H1 (cell line): ENCODE measurements at regions not wholly inside any gene's neighbourhood (a gene's known extent, or its start where the extent isn't known, plus 50 kb on each side); places are given as distances from the start of the nearest gene placed in this dataset.

ENCODE experiments used
- CTCF ChIA-PET: fragments of 300-600 bp; sonication (Branson Sonifier 250); formaldehyde crosslinking; loops from one replicate; lab custom pipeline; 2021; ENCODE audit not compliant: partially characterized antibody; lab: Charles Lee
- POLR2A ChIA-PET: fragments of 300-600 bp; sonication (Branson Sonifier 250); formaldehyde crosslinking; loops from one replicate; lab custom pipeline; 2021; ENCODE audit warnings: inconsistent platforms; ENCODE audit not compliant: partially characterized antibody; lab: Charles Lee
- DNase-seq, 2 experiments: peaks; one replicate each; pipeline versions ENCODE4 v3.0.0 to v3.0.0-alpha.2; 2010 to 2022; ENCODE audit warnings: low spot score in 2 of 2, low read depth in 1 of 2, mixed read lengths in 1 of 2
- FAIRE-seq: peaks from 2 replicates; lab custom pipeline; 2011; peaks lifted over from hg19 to GRCh38; lab: Jason Lieb, UNC
- H2AFZ ChIP-seq: 2 replicates; pipeline ENCODE4 v1.8.1; 2012; ENCODE audit warnings: low read length, inconsistent platforms
- H2AK5ac ChIP-seq: 2 replicates; pipeline ENCODE4 v1.6.1; 2013; ENCODE audit warnings: low read depth, low read length
- H2BK120ac ChIP-seq: replicated peaks from 2 replicates; pipeline ENCODE3; 2013; ENCODE audit warnings: low read depth, low read length, inconsistent platforms
- H2BK12ac ChIP-seq: 2 replicates; pipeline ENCODE4 v1.6.1; 2013; ENCODE audit warnings: low read depth, low read length
- H2BK15ac ChIP-seq: 2 replicates; pipeline ENCODE4 v1.6.1; 2013; ENCODE audit warnings: low read length
- H2BK20ac ChIP-seq: 2 replicates; pipeline ENCODE4 v1.6.1; 2013; ENCODE audit warnings: low read length
- H2BK5ac ChIP-seq: 2 replicates; pipeline ENCODE4 v1.6.1; 2013; ENCODE audit warnings: low read depth, low read length
- H3K14ac ChIP-seq: 2 replicates; pipeline ENCODE4 v1.6.1; 2013; ENCODE audit warnings: inconsistent platforms; ENCODE audit not compliant: insufficient read length
- H3K18ac ChIP-seq: 2 replicates; pipeline ENCODE4 v1.6.1; 2013; ENCODE audit warnings: low read length; ENCODE audit errors: extremely low read depth
- H3K23ac ChIP-seq: 2 replicates; pipeline ENCODE4 v1.6.1; 2013; ENCODE audit warnings: inconsistent platforms; ENCODE audit not compliant: insufficient read length
- H3K23me2 ChIP-seq: 2 replicates; pipeline ENCODE4 v1.6.1; 2013; ENCODE audit warnings: low read depth, low read length
- H3K27ac ChIP-seq: 2 replicates; pipeline ENCODE4 v1.6.1; 2011; ENCODE audit warnings: low read depth, low read length, inconsistent platforms
- H3K27me3 ChIP-seq, 4 experiments: replicated peaks in 1 of 4; 1 replicate in 1 of 4; 2 replicates in 3 of 4; pipeline versions ENCODE4 v1.6.1 to v1.8.1; 2011 to 2013; ENCODE audit warnings: low read length in 3 of 4, mild to moderate bottlenecking in 3 of 4, inconsistent platforms in 2 of 4, mixed read lengths in 2 of 4, moderate library complexity in 1 of 4; ENCODE audit not compliant: control insufficient read depth in 3 of 4, insufficient read depth in 3 of 4; ENCODE audit errors: extremely low read depth in 1 of 4
- H3K36me3 ChIP-seq, 4 experiments: 2 replicates each; pipeline versions ENCODE4 v1.6.1 to v1.8.1; 2011 to 2013; ENCODE audit warnings: mild to moderate bottlenecking in 4 of 4, low read length in 3 of 4, moderate library complexity in 2 of 4, control low read depth in 1 of 4, inconsistent platforms in 1 of 4; ENCODE audit not compliant: insufficient read depth in 4 of 4, control insufficient read depth in 2 of 4
- H3K4ac ChIP-seq: replicated peaks from 2 replicates; pipeline ENCODE3; 2013; ENCODE audit warnings: low read length, low read depth, mixed read lengths, inconsistent platforms; ENCODE audit not compliant: insufficient read length
- H3K4me1 ChIP-seq, 4 experiments: replicated peaks in 1 of 4; 1 replicate in 1 of 4; 2 replicates in 3 of 4; pipeline versions ENCODE4 v1.6.1 to v1.8.1; 2011 to 2013; ENCODE audit warnings: low read length in 3 of 4, inconsistent platforms in 2 of 4, mixed read lengths in 1 of 4; ENCODE audit not compliant: insufficient read depth in 4 of 4, control insufficient read depth in 3 of 4
- H3K4me2 ChIP-seq, 2 experiments: 2 replicates each; pipeline versions ENCODE4 v1.6.1 to v1.8.1; 2011 to 2013; ENCODE audit warnings: low read depth in 2 of 2, low read length in 2 of 2, control low read depth in 1 of 2, inconsistent platforms in 1 of 2, mild to moderate bottlenecking in 1 of 2; ENCODE audit not compliant: insufficient read depth in 1 of 2
- H3K4me3 ChIP-seq, 4 experiments: fragments of 200-600, 300-600 bp in 1 of 4; sonication (generic), shearing (Covaris generic), sonication (Bioruptor Twin) in 1 of 4; 2 replicates each; pipeline versions ENCODE4 v1.5.1 to v1.8.1; 2011 to 2016; ENCODE audit warnings: low read length in 4 of 4, low read depth in 3 of 4, control low read depth in 2 of 4, inconsistent platforms in 2 of 4, mild to moderate bottlenecking in 2 of 4, mixed read lengths in 1 of 4, moderate library complexity in 1 of 4; ENCODE audit not compliant: insufficient read depth in 2 of 4; ENCODE audit errors: extremely low read depth in 1 of 4
- H3K56ac ChIP-seq: replicated peaks from 2 replicates; pipeline ENCODE3; 2013; ENCODE audit warnings: low read depth, mild to moderate bottlenecking, mixed read lengths, low read length, inconsistent platforms; ENCODE audit not compliant: insufficient read length
- H3K79me1 ChIP-seq: 2 replicates; pipeline ENCODE4 v1.6.1; 2013; ENCODE audit warnings: low read depth, low read length, control low read depth
- H3K79me2 ChIP-seq, 2 experiments: 2 replicates each; pipeline versions ENCODE4 v1.6.1 to v1.8.1; 2012 to 2013; ENCODE audit warnings: low read length in 2 of 2, mild to moderate bottlenecking in 2 of 2, inconsistent platforms in 1 of 2; ENCODE audit not compliant: insufficient read depth in 2 of 2, control insufficient read depth in 1 of 2
- H3K9ac ChIP-seq, 4 experiments: replicated peaks in 1 of 4; 1 replicate in 1 of 4; 2 replicates in 3 of 4; pipeline versions ENCODE4 v1.6.1 to v1.8.1; 2011 to 2013; ENCODE audit warnings: low read depth in 3 of 4, low read length in 3 of 4, control low read depth in 2 of 4, mild to moderate bottlenecking in 2 of 4, moderate library complexity in 2 of 4, inconsistent platforms in 1 of 4; ENCODE audit errors: extremely low read depth in 1 of 4
- H3K9me3 ChIP-seq, 2 experiments: 2 replicates each; pipeline versions ENCODE4 v1.6.1 to v1.8.1; 2012 to 2013; ENCODE audit warnings: mild to moderate bottlenecking in 2 of 2, moderate library complexity in 2 of 2, control low read depth in 1 of 2, inconsistent platforms in 1 of 2, low read depth in 1 of 2, low read length in 1 of 2, mixed read lengths in 1 of 2; ENCODE audit not compliant: insufficient read depth in 2 of 2
- H4K20me1 ChIP-seq, 2 experiments: replicated peaks in 1 of 2; 2 replicates each; pipeline versions ENCODE3 to v1.8.1; 2011 to 2013; ENCODE audit warnings: inconsistent platforms in 2 of 2, low read length in 2 of 2, mild to moderate bottlenecking in 1 of 2; ENCODE audit not compliant: insufficient read depth in 2 of 2, control insufficient read depth in 1 of 2
- H4K5ac ChIP-seq: 2 replicates; pipeline ENCODE4 v1.6.1; 2013; ENCODE audit warnings: low read length, low read depth, mixed read lengths, inconsistent platforms; ENCODE audit not compliant: insufficient read length
- H4K8ac ChIP-seq: 2 replicates; pipeline ENCODE4 v1.8.0; 2013; ENCODE audit warnings: mild to moderate bottlenecking, moderate library complexity, low read length, inconsistent platforms; ENCODE audit not compliant: insufficient read depth; ENCODE audit errors: extremely low read depth
- H4K91ac ChIP-seq: replicated peaks from 2 replicates; pipeline ENCODE3; 2013; ENCODE audit warnings: low read length, mixed read lengths, inconsistent platforms; ENCODE audit not compliant: insufficient read length
- CTBP2 ChIP-seq: IDR thresholded peaks from 2 replicates; pipeline ENCODE4 v1.7.0; 2011; ENCODE audit warnings: borderline replicate concordance, mild to moderate bottlenecking, moderate library complexity, mixed read lengths, low read length; ENCODE audit not compliant: insufficient read depth, insufficient read length
- SP2 ChIP-seq: IDR thresholded peaks from 2 replicates; pipeline ENCODE4 v1.6.1; 2012; ENCODE audit warnings: mild to moderate bottlenecking, low read length, inconsistent platforms
- SRF ChIP-seq: IDR thresholded peaks from 2 replicates; pipeline ENCODE4 v1.6.1; 2011; ENCODE audit warnings: mild to moderate bottlenecking, low read depth, low read length, moderate library complexity
- WGBS, 2 experiments: shearing (Covaris generic) in 1 of 2; methylation state at CpG; one replicate each; pipeline versions ENCODE4 v1.1.6 to v1.1.7; 2013 to 2015; ENCODE audit warnings: low lambda C conversion rate in 2 of 2, mixed read lengths in 2 of 2, inconsistent platforms in 1 of 2, low coverage in 1 of 2, missing lambda C conversion rate in 1 of 2; ENCODE audit not compliant: insufficient replicate concordance in 2 of 2, insufficient coverage in 1 of 2, insufficient read length in 1 of 2; ENCODE audit errors: extremely low coverage in 1 of 2, missing lambda C conversion rate in 1 of 2; 5-methylcytosine and 5-hydroxymethylcytosine counted together

GRCh38 chr2:78024996-78025395 lies 502.8 kb upstream of the LRRTM4 start:
- H4K91ac ChIP-seq, result no peak overlapping the region
- 93% methylated on average over 2 of the region's 2 CpGs; no CpG with 5 or more reads in 1 of the 2 experiments for WGBS, 2 experiments
- no peak overlapping the region for H2BK20ac ChIP-seq
- H3K23ac ChIP-seq, result no peak overlapping the region
- H2BK12ac ChIP-seq, result no peak overlapping the region
- H3K9me3 ChIP-seq, result peaks cover 20% of the 10 kb centered on the region in 2 experiments
- FAIRE-seq (no peak), DNase-seq (no peak)
- H3K36me3 ChIP-seq, result peaks cover 0 to 6% (median 1%) of the 10 kb centered on the region in 4 experiments; a peak in 2 of 8 replicates
- no peak overlapping the region for H4K8ac ChIP-seq
- no peak overlapping the region for H3K4me2 ChIP-seq
- H2AFZ ChIP-seq, result no peak overlapping the region
- no peak overlapping the region for H4K5ac ChIP-seq
- H2BK5ac ChIP-seq, result no peak overlapping the region
- CTCF ChIA-PET, result interaction anchor here (0.6 to 0.8 kb wide), 2 partner anchors 43 to 209 kb away, joined by 3 to 4 read pairs; no protein-coding TSS in a partner anchor
- POLR2A ChIA-PET, result no interaction called here
- H3K23me2 ChIP-seq, result no peaks in the 10 kb centered on the region
- no peak overlapping the region for H3K27ac ChIP-seq
- H3K4me3 ChIP-seq, result no peak overlapping the region
- no peaks in the 10 kb centered on the region for H3K79me2 ChIP-seq
- no peaks in the 10 kb centered on the region for H4K20me1 ChIP-seq
- no peaks in the 10 kb centered on the region for H3K79me1 ChIP-seq
- no peak overlapping the region for H3K4ac ChIP-seq
- no peak overlapping the region for H2BK120ac ChIP-seq
- no peaks in the 10 kb centered on the region for H3K27me3 ChIP-seq
- H3K56ac ChIP-seq, result no peak overlapping the region
- no peak overlapping the region for H3K18ac ChIP-seq
- no peak overlapping the region for H2AK5ac ChIP-seq
- H3K9ac ChIP-seq, result no peak overlapping the region
- H3K14ac ChIP-seq, result no peak overlapping the region
- H2BK15ac ChIP-seq, result no peak overlapping the region
- no peaks in the 10 kb centered on the region for H3K4me1 ChIP-seq
- TF ChIP-seq CTBP2 (no peak), SRF (no peak), SP2 (no peak)
